Endothelial cell of umbilical vein (primary cell): ENCODE measurements at regions not wholly inside any gene's neighbourhood (a gene's known extent, or its start where the extent isn't known, plus 50 kb on each side); places are given as distances from the start of the nearest gene placed in this dataset.

Experiments used
- BruUV-seq: library from RNA; stranded (reverse); fragments of 400-500 nt; replicated peaks from 2 replicates; lab custom pipeline; 2021; lab: Mats Ljungman, UMichigan
- CTCF ChIA-PET: fragments of 300-600, 350-600 bp; sonication (Branson Sonifier 250); formaldehyde crosslinking; loops from one replicate; lab custom pipeline; 2021; ENCODE audit warnings: antibody characterized with exemption, inconsistent platforms; lab: Charles Lee
- POLR2A ChIA-PET: fragments of 300-600, 350-600 bp; sonication (Branson Sonifier 250); formaldehyde crosslinking; loops from one replicate; lab custom pipeline; 2021; ENCODE audit warnings: antibody characterized with exemption, inconsistent platforms; lab: Charles Lee
- DNase-seq: peaks from one replicate; pipeline ENCODE4 v3.0.0-alpha.2; 2011; ENCODE audit warnings: low read depth, low spot score
- FAIRE-seq: peaks from 2 replicates; lab custom pipeline; 2011; peaks lifted over from hg19 to GRCh38; lab: Jason Lieb, UNC
- H2AFZ ChIP-seq: 2 replicates; pipeline ENCODE4 v1.6.0; 2012; ENCODE audit warnings: low read depth, low read length, control low read depth, inconsistent platforms
- H3K27ac ChIP-seq: 2 replicates; pipeline ENCODE4 v1.5.1; 2011; ENCODE audit warnings: low read depth, mild to moderate bottlenecking, control low read depth, low read length, moderate library complexity; ENCODE audit not compliant: insufficient read depth
- H3K27me3 ChIP-seq, 2 experiments: 2 replicates each; pipeline versions ENCODE4 v1.6.0 to v1.6.1; 2011; ENCODE audit warnings: low read length in 2 of 2, mixed read lengths in 1 of 2; ENCODE audit not compliant: control insufficient read depth in 2 of 2, insufficient read depth in 2 of 2
- H3K36me3 ChIP-seq, 2 experiments: 2 replicates in 1 of 2; 3 replicates in 1 of 2; pipeline ENCODE4 v1.5.1; 2011; ENCODE audit warnings: low read length in 2 of 2, mild to moderate bottlenecking in 1 of 2, moderate library complexity in 1 of 2; ENCODE audit not compliant: control insufficient read depth in 2 of 2, insufficient read depth in 2 of 2; ENCODE audit errors: extremely low read depth in 1 of 2
- H3K4me1 ChIP-seq: 3 replicates; pipeline ENCODE4 v1.5.1; 2011; ENCODE audit warnings: mild to moderate bottlenecking, low read length; ENCODE audit not compliant: control insufficient read depth, insufficient read depth; ENCODE audit errors: extremely low read depth
- H3K4me2 ChIP-seq: 2 replicates; pipeline ENCODE4 v1.6.1; 2011; ENCODE audit warnings: low read length, control low read depth, mixed read lengths; ENCODE audit not compliant: insufficient read depth
- H3K4me3 ChIP-seq, 3 experiments: fragments of 200-600 bp in 1 of 3; sonication (generic), shearing (Covaris generic) in 1 of 3; replicated peaks in 1 of 3; 2 replicates each; pipeline ENCODE4 v1.5.1; 2011 to 2016; ENCODE audit warnings: control low read depth in 3 of 3, low read length in 3 of 3, mild to moderate bottlenecking in 2 of 3, inconsistent platforms in 1 of 3, low read depth in 1 of 3, moderate library complexity in 1 of 3; ENCODE audit not compliant: insufficient read depth in 1 of 3
- H3K79me2 ChIP-seq: 2 replicates; pipeline ENCODE4 v1.6.0; 2012; ENCODE audit warnings: low read length, inconsistent platforms; ENCODE audit not compliant: control insufficient read depth, insufficient read depth
- H3K9ac ChIP-seq: replicated peaks from 2 replicates; pipeline ENCODE3; 2011; ENCODE audit warnings: low read length, control low read depth; ENCODE audit not compliant: insufficient read depth; ENCODE audit errors: extremely low read depth
- H3K9me1 ChIP-seq: replicated peaks from 3 replicates; pipeline ENCODE4 v1.6.0; 2011; ENCODE audit warnings: mild to moderate bottlenecking, low read length; ENCODE audit not compliant: control insufficient read depth, insufficient read depth; ENCODE audit errors: extremely low read depth
- H3K9me3 ChIP-seq: replicated peaks from 2 replicates; pipeline ENCODE4 v1.5.1; 2012; ENCODE audit warnings: low read length, inconsistent platforms; ENCODE audit not compliant: control insufficient read depth, insufficient read depth
- H4K20me1 ChIP-seq: replicated peaks from 2 replicates; pipeline ENCODE3; 2011; ENCODE audit warnings: mild to moderate bottlenecking, low read length; ENCODE audit not compliant: control insufficient read depth, insufficient read depth; ENCODE audit errors: extremely low read depth
- GATA2 ChIP-seq: IDR thresholded peaks from 2 replicates; pipeline ENCODE4 v1.7.0; 2011; ENCODE audit warnings: low read depth, mild to moderate bottlenecking, moderate library complexity, mixed read lengths, low read length; ENCODE audit not compliant: insufficient read length, insufficient read depth
- JUN ChIP-seq: IDR thresholded peaks from 2 replicates; pipeline ENCODE4 v1.6.1; 2011; ENCODE audit warnings: borderline replicate concordance, low read depth; ENCODE audit not compliant: insufficient read length, insufficient read depth
- POLR2A ChIP-seq: IDR thresholded peaks from 2 replicates; pipeline ENCODE4 v1.6.1; 2012; ENCODE audit warnings: low read depth, mild to moderate bottlenecking, control low read depth, low read length
- POLR2AphosphoS5 ChIP-seq: IDR thresholded peaks from 2 replicates; pipeline ENCODE4 v1.6.1; 2012; ENCODE audit warnings: low read depth, mild to moderate bottlenecking, control low read depth, low read length, moderate library complexity; ENCODE audit not compliant: insufficient read depth
- dilution Hi-C: fragments of 300-500 bp; cut with MboI; formaldehyde crosslinking; loops from one replicate; pipeline ENCODE4 v1.15.0; 2019; ENCODE audit warnings: low sequenced_read_pairs; ENCODE audit not compliant: extremely low pct_ligation_motif_present
- intact Hi-C: fragments of 100-400 bp; cut with micrococcal nuclease; formaldehyde crosslinking; loops from one replicate; pipeline ENCODE4 v1.10.0; 2022
- TF ChIP-seq, protein P1 (sequence below), 2 donors: IDR thresholded peaks; 1 replicate in 1 of 2; 2 replicates in 1 of 2; pipeline ENCODE4 v1.5.1; 2011; ENCODE audit warnings: low read length in 2 of 2, mild to moderate bottlenecking in 2 of 2, moderate library complexity in 2 of 2, control low read depth in 1 of 2, inconsistent platforms in 1 of 2, low read depth in 1 of 2; ENCODE audit not compliant: insufficient read depth in 1 of 2; ENCODE audit errors: extremely low read depth in 1 of 2

- H3K4me1 ChIP-seq, result no peaks in the 10 kb centered on the region
- H3K27me3 ChIP-seq, result no peaks in the 10 kb centered on the region
- no peak for DNase-seq
- no peak overlapping the region for H3K27ac ChIP-seq
- intact Hi-C loops, result no loop called here
- H3K9me1 ChIP-seq, result no peaks in the 10 kb centered on the region
- ChIA-PET POLR2A (no interaction called here), CTCF (no interaction called here)
- dilution Hi-C loops, result no loop called here
- H3K9me3 ChIP-seq, result peaks cover 3% of the 10 kb centered on the region
- no peaks in the 10 kb centered on the region for H3K36me3 ChIP-seq
- no peaks in the 10 kb centered on the region for H3K79me2 ChIP-seq
- TF ChIP-seq POLR2AphosphoS5, result no peak
- TF ChIP-seq, protein P1, sequence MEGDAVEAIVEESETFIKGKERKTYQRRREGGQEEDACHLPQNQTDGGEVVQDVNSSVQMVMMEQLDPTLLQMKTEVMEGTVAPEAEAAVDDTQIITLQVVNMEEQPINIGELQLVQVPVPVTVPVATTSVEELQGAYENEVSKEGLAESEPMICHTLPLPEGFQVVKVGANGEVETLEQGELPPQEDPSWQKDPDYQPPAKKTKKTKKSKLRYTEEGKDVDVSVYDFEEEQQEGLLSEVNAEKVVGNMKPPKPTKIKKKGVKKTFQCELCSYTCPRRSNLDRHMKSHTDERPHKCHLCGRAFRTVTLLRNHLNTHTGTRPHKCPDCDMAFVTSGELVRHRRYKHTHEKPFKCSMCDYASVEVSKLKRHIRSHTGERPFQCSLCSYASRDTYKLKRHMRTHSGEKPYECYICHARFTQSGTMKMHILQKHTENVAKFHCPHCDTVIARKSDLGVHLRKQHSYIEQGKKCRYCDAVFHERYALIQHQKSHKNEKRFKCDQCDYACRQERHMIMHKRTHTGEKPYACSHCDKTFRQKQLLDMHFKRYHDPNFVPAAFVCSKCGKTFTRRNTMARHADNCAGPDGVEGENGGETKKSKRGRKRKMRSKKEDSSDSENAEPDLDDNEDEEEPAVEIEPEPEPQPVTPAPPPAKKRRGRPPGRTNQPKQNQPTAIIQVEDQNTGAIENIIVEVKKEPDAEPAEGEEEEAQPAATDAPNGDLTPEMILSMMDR (IDR thresholded peaks at IDR 0.05; ENCODE audit: extremely low read depth in 1 of 2, insufficient read depth in 1 of 2, low read depth in 1 of 2, low read length in 2 of 2), result no peak
- no peak for TF ChIP-seq GATA2
- TF ChIP-seq JUN, result no peak
- TF ChIP-seq POLR2A, result no peak
- H3K4me3 ChIP-seq, result no peak overlapping the region
- H3K9ac ChIP-seq, result no peak overlapping the region
- H2AFZ ChIP-seq, result no peak overlapping the region
- H4K20me1 ChIP-seq, result no peaks in the 10 kb centered on the region
- FAIRE-seq, result no peak
- H3K4me2 ChIP-seq, result no peak overlapping the region
- BruUV-seq, result no TSS peak
Observed at GRCh38 chr4:23039818-23040217, 347.1 kb downstream of the GBA3 start.
